IMR-90 (cell line): ENCODE measurements at regions not wholly inside any gene's neighbourhood (a gene's known extent, or its start where the extent isn't known, plus 50 kb on each side); places are given as distances from the start of the nearest gene placed in this dataset.

ENCODE experiments used
- ATAC-seq: fragments of 200-7000 bp; cut with Tn5 transposase; 2 replicates; pipeline ENCODE4 v1.9.1; 2020; ENCODE audit warnings: low read depth, mild to moderate bottlenecking, moderate library complexity
- BruUV-seq: library from RNA; stranded (reverse); fragments of 400-500 nt; replicated peaks from 2 replicates; lab custom pipeline; 2021; lab: Mats Ljungman, UMichigan
- CTCF ChIA-PET: fragments of 300-600 bp; formaldehyde crosslinking; extraction: SDS; loops from one replicate; lab custom pipeline; 2021; ENCODE audit warnings: antibody characterized with exemption; lab: Yijun Ruan, JAX
- POLR2A ChIA-PET: fragments of 300-600 bp; sonication (Branson Sonifier 250); formaldehyde crosslinking; loops from one replicate; lab custom pipeline; 2022; ENCODE audit warnings: antibody characterized with exemption; ENCODE audit not compliant: unreplicated experiment; lab: Charles Lee
- DNase-seq: peaks from one replicate; pipeline ENCODE4 v3.0.0; 2013
- H2AFZ ChIP-seq: replicated peaks from 2 replicates; pipeline ENCODE3; 2013; ENCODE audit warnings: low read length, mild to moderate bottlenecking; ENCODE audit not compliant: poor library complexity
- H2AK5ac ChIP-seq: 2 replicates; pipeline ENCODE4 v1.6.1; 2013; ENCODE audit warnings: low read depth, low read length, inconsistent platforms
- H2AK9ac ChIP-seq: replicated peaks from 2 replicates; pipeline ENCODE3; 2013; ENCODE audit warnings: mild to moderate bottlenecking, low read depth, low read length, moderate library complexity; ENCODE audit not compliant: poor library complexity
- H2BK120ac ChIP-seq: 2 replicates; pipeline ENCODE4 v1.6.1; 2013; ENCODE audit warnings: low read depth, low read length, inconsistent platforms
- H2BK15ac ChIP-seq: 3 replicates; pipeline ENCODE4 v1.6.1; 2013; ENCODE audit warnings: low read depth, low read length, inconsistent platforms
- H2BK20ac ChIP-seq: 2 replicates; pipeline ENCODE4 v1.6.1; 2013; ENCODE audit warnings: low read depth, mild to moderate bottlenecking, inconsistent platforms, low read length, moderate library complexity
- H2BK5ac ChIP-seq: 2 replicates; pipeline ENCODE4 v1.6.1; 2013; ENCODE audit warnings: mild to moderate bottlenecking, low read depth, low read length, inconsistent platforms; ENCODE audit not compliant: poor library complexity, severe bottlenecking
- H3K14ac ChIP-seq: replicated peaks from 2 replicates; pipeline ENCODE4 v1.6.1; 2013; ENCODE audit warnings: low read depth, low read length, inconsistent platforms
- H3K18ac ChIP-seq: 2 replicates; pipeline ENCODE4 v1.6.1; 2013; ENCODE audit warnings: low read depth, low read length, control low read depth
- H3K23ac ChIP-seq: 2 replicates; pipeline ENCODE4 v1.6.1; 2013; ENCODE audit warnings: low read depth, low read length, inconsistent platforms
- H3K27ac ChIP-seq: 2 replicates; pipeline ENCODE4 v1.5.1; 2013; ENCODE audit warnings: mild to moderate bottlenecking, control low read depth, low read length; ENCODE audit not compliant: insufficient read depth
- H3K27me3 ChIP-seq: 2 replicates; pipeline ENCODE4 v1.6.1; 2013; ENCODE audit warnings: low read length; ENCODE audit not compliant: control insufficient read depth, insufficient read depth
- H3K36me3 ChIP-seq: 2 replicates; pipeline ENCODE4 v1.6.1; 2013; ENCODE audit warnings: low read length, mixed read lengths; ENCODE audit not compliant: control insufficient read depth, insufficient read depth
- H3K4ac ChIP-seq: 2 replicates; pipeline ENCODE4 v1.6.1; 2013; ENCODE audit warnings: low read depth, low read length, inconsistent platforms
- H3K4me1 ChIP-seq: 2 replicates; pipeline ENCODE4 v1.6.1; 2013; ENCODE audit warnings: low read length, mixed read lengths; ENCODE audit not compliant: control insufficient read depth, insufficient read depth
- H3K4me2 ChIP-seq: 2 replicates; pipeline ENCODE4 v1.6.1; 2013; ENCODE audit warnings: low read depth, mild to moderate bottlenecking, control low read depth, low read length, moderate library complexity
- H3K4me3 ChIP-seq: 2 replicates; pipeline ENCODE4 v1.5.1; 2013; ENCODE audit warnings: low read depth, mild to moderate bottlenecking, control low read depth, low read length, moderate library complexity; ENCODE audit not compliant: insufficient read depth
- H3K56ac ChIP-seq: 2 replicates; pipeline ENCODE4 v1.6.1; 2013; ENCODE audit warnings: low read length, inconsistent platforms; ENCODE audit not compliant: insufficient read depth; ENCODE audit errors: extremely low read depth
- H3K79me1 ChIP-seq, 2 experiments: 2 replicates each; pipeline ENCODE4 v1.6.1; 2013; ENCODE audit warnings: low read length in 2 of 2, inconsistent platforms in 1 of 2, low read depth in 1 of 2
- H3K9ac ChIP-seq: 2 replicates; pipeline ENCODE4 v1.6.1; 2013; ENCODE audit warnings: low read depth, low read length, control low read depth
- H3K9me1 ChIP-seq: 2 replicates; pipeline ENCODE4 v1.6.1; 2013; ENCODE audit warnings: low read length, inconsistent platforms; ENCODE audit not compliant: insufficient read depth
- H3K9me3 ChIP-seq: 2 replicates; pipeline ENCODE4 v1.6.1; 2013; ENCODE audit warnings: low read length; ENCODE audit not compliant: control insufficient read depth, insufficient read depth
- H4K20me1 ChIP-seq: 2 replicates; pipeline ENCODE4 v1.6.1; 2013; ENCODE audit warnings: low read length, inconsistent platforms; ENCODE audit not compliant: insufficient read depth
- H4K5ac ChIP-seq: 2 replicates; pipeline ENCODE4 v1.6.1; 2013; ENCODE audit warnings: mild to moderate bottlenecking, low read depth, low read length, control low read depth
- H4K8ac ChIP-seq, 2 experiments: 2 replicates each; pipeline ENCODE4 v1.6.1; 2013; ENCODE audit warnings: low read depth in 2 of 2, low read length in 2 of 2, control low read depth in 1 of 2, inconsistent platforms in 1 of 2
- H4K91ac ChIP-seq: 2 replicates; pipeline ENCODE4 v1.6.1; 2013; ENCODE audit warnings: low read depth, low read length, inconsistent platforms; ENCODE audit not compliant: insufficient read depth
- BHLHE40 ChIP-seq: fragments of 150-350 bp; IDR thresholded peaks from 2 replicates; pipeline ENCODE4 v1.6.1; 2016; ENCODE audit warnings: mild to moderate bottlenecking, low read depth, low read length
- CEBPB ChIP-seq: IDR thresholded peaks from 2 replicates; pipeline ENCODE4 v1.6.1; 2012; ENCODE audit warnings: low read depth, low read length, improper control_type of control experiment
- CHD1 ChIP-seq: IDR thresholded peaks from 2 replicates; pipeline ENCODE4 v1.6.1; 2012; ENCODE audit warnings: low read depth, low read length, improper control_type of control experiment
- ELK1 ChIP-seq: fragments of 150-350 bp; IDR thresholded peaks from 2 replicates; pipeline ENCODE4 v1.6.1; 2016; ENCODE audit warnings: low read depth, mild to moderate bottlenecking, low read length, moderate library complexity, borderline replicate concordance
- FOS ChIP-seq: fragments of 150-350 bp; IDR thresholded peaks from 2 replicates; pipeline ENCODE4 v1.6.1; 2016; ENCODE audit warnings: low read depth, low read length
- MAFK ChIP-seq: IDR thresholded peaks from 2 replicates; pipeline ENCODE4 v1.6.1; 2012; ENCODE audit warnings: low read depth, low read length, improper control_type of control experiment
- MAZ ChIP-seq: IDR thresholded peaks from 2 replicates; pipeline ENCODE4 v1.6.1; 2012; ENCODE audit warnings: low read depth, mild to moderate bottlenecking, low read length, improper control_type of control experiment, moderate library complexity, borderline replicate concordance
- MXI1 ChIP-seq: IDR thresholded peaks from 2 replicates; pipeline ENCODE4 v1.6.1; 2012; ENCODE audit warnings: low read depth, mild to moderate bottlenecking, low read length, moderate library complexity, borderline replicate concordance
- POLR2A ChIP-seq: IDR thresholded peaks from 2 replicates; pipeline ENCODE4 v1.6.1; 2012; ENCODE audit warnings: mild to moderate bottlenecking, low read depth, low read length
- RAD21 ChIP-seq: IDR thresholded peaks from 2 replicates; pipeline ENCODE4 v1.6.1; 2012; ENCODE audit warnings: low read length, improper control_type of control experiment
- RCOR1 ChIP-seq: IDR thresholded peaks from 2 replicates; pipeline ENCODE4 v1.6.1; 2012; ENCODE audit warnings: mild to moderate bottlenecking, low read length, improper control_type of control experiment; ENCODE audit not compliant: insufficient replicate concordance
- RFX5 ChIP-seq: IDR thresholded peaks from 2 replicates; pipeline ENCODE4 v1.8.0; 2012; ENCODE audit warnings: low read depth, mild to moderate bottlenecking, low read length, moderate library complexity
- SMC3 ChIP-seq: fragments of 150-350 bp; IDR thresholded peaks from 2 replicates; pipeline ENCODE4 v1.6.1; 2016; ENCODE audit warnings: low read depth, mild to moderate bottlenecking, antibody characterized with exemption, low read length, moderate library complexity
- USF2 ChIP-seq: fragments of 150-350 bp; IDR thresholded peaks from 2 replicates; pipeline ENCODE4 v1.6.1; 2017; ENCODE audit warnings: mild to moderate bottlenecking, antibody characterized with exemption, low read length, low read depth
- WGBS, 2 experiments: methylation state at CpG; one replicate each; pipeline versions ENCODE4 v1.1.5 to v1.1.7; 2013; ENCODE audit warnings: missing lambda C conversion rate in 2 of 2; ENCODE audit not compliant: insufficient read length in 1 of 2; ENCODE audit errors: extremely low coverage in 2 of 2; 5-methylcytosine and 5-hydroxymethylcytosine counted together
- dilution Hi-C: fragments of 300-500 bp; cut with HindIII; formaldehyde crosslinking; loops from one replicate; pipeline ENCODE4 v1.14.3; 2018; ENCODE audit warnings: low sequenced_read_pairs; ENCODE audit not compliant: unreplicated experiment
- in situ Hi-C: fragments of 300-500 bp; cut with MboI; formaldehyde crosslinking; loops from 3 replicates; pipeline ENCODE4 v1.14.3; 2019; ENCODE audit warnings: low sequenced_read_pairs, inconsistent platforms, mixed read lengths
- intact Hi-C: fragments of 100-400 bp; cut with micrococcal nuclease; formaldehyde crosslinking; loops from 2 replicates; pipeline ENCODE4 v1.10.0; 2022
- TF ChIP-seq, protein P1 (sequence below): conservative IDR thresholded peaks from 2 replicates; pipeline ENCODE4 v1.5.1; 2012; ENCODE audit warnings: mild to moderate bottlenecking, low read depth, low read length, improper control_type of control experiment

DNA sequence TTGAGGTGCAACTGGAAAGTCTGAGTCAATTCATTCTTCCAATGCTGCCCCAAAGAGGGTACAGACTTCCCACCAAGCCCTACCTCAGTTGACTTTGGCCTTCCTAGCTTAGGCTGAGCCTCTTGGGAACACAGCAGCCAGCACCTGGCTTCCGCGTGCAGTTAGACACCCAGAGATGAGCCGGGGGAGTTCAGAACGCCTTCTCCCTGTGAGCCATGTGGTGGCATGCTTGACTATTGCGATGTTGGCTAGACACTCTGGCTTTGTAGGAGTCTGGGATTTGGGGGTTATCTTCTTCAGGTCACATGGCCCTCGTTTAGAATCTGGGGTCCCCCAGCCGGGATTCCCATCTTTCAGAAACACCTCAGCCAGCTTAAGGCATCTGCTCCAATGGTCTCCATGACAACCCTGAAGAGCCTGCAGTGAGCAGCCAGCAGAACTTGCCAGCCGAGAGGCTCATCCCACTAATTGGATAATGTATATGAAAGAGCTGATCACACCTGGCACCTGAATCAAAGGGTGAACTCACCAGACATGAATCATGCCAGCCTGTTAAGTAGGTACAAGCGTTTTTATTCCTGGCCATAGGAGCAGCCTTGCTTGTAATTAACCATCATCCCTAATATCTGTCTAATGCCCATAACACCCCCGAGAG is 167.5 kb downstream of the SYK start:
- H3K9ac ChIP-seq = no peak overlapping the region
- CTCF ChIA-PET = no interaction called here
- POLR2A ChIA-PET = no interaction called here

More for the DNA sequence above, 167.5 kb downstream of the SYK start:
- Histone ChIP-seq H4K5ac (no peak overlapping the region), H3K4me2 (no peak overlapping the region), H4K8ac (no peak overlapping the region), H4K91ac (no peak overlapping the region), H3K27ac (no peak overlapping the region), H2BK15ac (no peak overlapping the region), H3K4me1 (peaks cover 8% of the 10 kb centered on the region), H3K9me3 (no peaks in the 10 kb centered on the region), H2AK9ac (no peak overlapping the region), H2BK120ac (no peak overlapping the region), H2AFZ (no peak overlapping the region), H3K36me3 (no peaks in the 10 kb centered on the region), H3K9me1 (no peaks in the 10 kb centered on the region; the same call in 1 of the 2 replicates), H3K18ac (no peak overlapping the region), H2BK5ac (no peak overlapping the region), H3K4me3 (no peak overlapping the region), H2AK5ac (no peak overlapping the region; the same call in 1 of the 2 replicates), H3K56ac (no peak overlapping the region), H3K4ac (no peak overlapping the region), H3K14ac (no peak overlapping the region), H2BK20ac (no peak overlapping the region), H3K79me1 (no peaks in the 10 kb centered on the region), H3K27me3 (no peaks in the 10 kb centered on the region), H3K23ac (no peak overlapping the region), H4K20me1 (no peaks in the 10 kb centered on the region)
- ATAC-seq (no peak), DNase-seq (no peak)
- in situ Hi-C loops = no loop called here
- intact Hi-C loops = no loop called here
- dilution Hi-C loops = no loop called here
- BruUV-seq = no TSS peak
- no peak for TF ChIP-seq MAZ
- TF ChIP-seq RCOR1 = no peak
- TF ChIP-seq MAFK = no peak
- TF ChIP-seq USF2 = no peak
- TF ChIP-seq FOS = no peak
- TF ChIP-seq SMC3 = no peak
- TF ChIP-seq MXI1 = no peak
- TF ChIP-seq ELK1 = no peak
- TF ChIP-seq RAD21 = no peak
- TF ChIP-seq CEBPB = no peak
- TF ChIP-seq, protein P1, sequence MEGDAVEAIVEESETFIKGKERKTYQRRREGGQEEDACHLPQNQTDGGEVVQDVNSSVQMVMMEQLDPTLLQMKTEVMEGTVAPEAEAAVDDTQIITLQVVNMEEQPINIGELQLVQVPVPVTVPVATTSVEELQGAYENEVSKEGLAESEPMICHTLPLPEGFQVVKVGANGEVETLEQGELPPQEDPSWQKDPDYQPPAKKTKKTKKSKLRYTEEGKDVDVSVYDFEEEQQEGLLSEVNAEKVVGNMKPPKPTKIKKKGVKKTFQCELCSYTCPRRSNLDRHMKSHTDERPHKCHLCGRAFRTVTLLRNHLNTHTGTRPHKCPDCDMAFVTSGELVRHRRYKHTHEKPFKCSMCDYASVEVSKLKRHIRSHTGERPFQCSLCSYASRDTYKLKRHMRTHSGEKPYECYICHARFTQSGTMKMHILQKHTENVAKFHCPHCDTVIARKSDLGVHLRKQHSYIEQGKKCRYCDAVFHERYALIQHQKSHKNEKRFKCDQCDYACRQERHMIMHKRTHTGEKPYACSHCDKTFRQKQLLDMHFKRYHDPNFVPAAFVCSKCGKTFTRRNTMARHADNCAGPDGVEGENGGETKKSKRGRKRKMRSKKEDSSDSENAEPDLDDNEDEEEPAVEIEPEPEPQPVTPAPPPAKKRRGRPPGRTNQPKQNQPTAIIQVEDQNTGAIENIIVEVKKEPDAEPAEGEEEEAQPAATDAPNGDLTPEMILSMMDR = no peak
- no peak for TF ChIP-seq POLR2A
- TF ChIP-seq RFX5 = no peak
- no peak for TF ChIP-seq BHLHE40
- no peak for TF ChIP-seq CHD1
- no CpG with 5 or more reads among the region's 10 CpGs for WGBS, 2 experiments
